ENCODE measurements at regions not wholly inside any gene's neighbourhood (a gene's known extent, or its start where the extent isn't known, plus 50 kb on each side); places are given as distances from the start of the nearest gene placed in this dataset.
A peak's percentile ranks its signal among the peaks of the same experiment; 100 is the strongest.
"Not testable (repeated sequence)": the region's sequence is repeated elsewhere in the genome, so short reads cannot be mapped to it uniquely, and the experiment has no call there.

- DNase-seq = no peak
Observed at GRCh38 chr4:79551555-79551954, 143.5 kb upstream of the GK2 start.

GRCh38 chr4:79547851-79548250 is 139.8 kb upstream of the GK2 start:
- no peak for DNase-seq

- DNase-seq = not testable (repeated sequence)
Observed at GRCh38 chr4:79545292-79545691, 137.3 kb upstream of the GK2 start.

GRCh38 chr4:79540143-79540542 is 132.1 kb upstream of the GK2 start:
- no peak for DNase-seq

- no peak for DNase-seq
Observed at GRCh38 chr4:79535516-79535915, 127.5 kb upstream of the GK2 start.

- no peak for DNase-seq
Observed at GRCh38 chr4:79528241-79528706, 120.2 kb upstream of the GK2 start.

- DNase-seq = peak in 2 of 3 donors; percentile 17 to 37
Observed at GRCh38 chr4:79526641-79527565, 118.9 kb upstream of the GK2 start.

GRCh38 chr4:79516114-79516513 is 108.1 kb upstream of the GK2 start:
- no peak for DNase-seq

GRCh38 chr4:79514621-79515329 is 106.7 kb upstream of the GK2 start:
- no peak for DNase-seq

- DNase-seq = no peak
Observed at GRCh38 chr4:79513576-79513975, 105.5 kb upstream of the GK2 start.

GRCh38 chr4:79512363-79512762 is 104.3 kb upstream of the GK2 start:
- DNase-seq = peak in 2 of 3 donors; percentile 42 to 70

- DNase-seq = no peak
Observed at GRCh38 chr4:79502081-79502480, 94.1 kb upstream of the GK2 start.

- no peak for DNase-seq
Observed at GRCh38 chr4:79498282-79498681, 90.3 kb upstream of the GK2 start.

GRCh38 chr4:79497001-79497400 is 89.0 kb upstream of the GK2 start:
- peak in 2 of 3 donors; percentile 35 to 43 for DNase-seq

GRCh38 chr4:79495447-79495846 is 87.4 kb upstream of the GK2 start:
- DNase-seq = no peak

GRCh38 chr4:79492148-79492547 is 84.1 kb upstream of the GK2 start:
- peak in 1 of 3 donors; percentile 23 for DNase-seq

- DNase-seq = no peak
Observed at GRCh38 chr4:79489506-79489905, 81.5 kb upstream of the GK2 start.

GRCh38 chr4:79476196-79476595 is 68.2 kb upstream of the GK2 start:
- DNase-seq = no peak

- no peak for DNase-seq
Observed at GRCh38 chr4:79473439-79473724, 65.4 kb upstream of the GK2 start.

- DNase-seq = no peak
Observed at GRCh38 chr4:79472693-79473438, 64.8 kb upstream of the GK2 start.

- no peak for DNase-seq
Observed at GRCh38 chr4:79472036-79472435, 64.0 kb upstream of the GK2 start.

- no peak for DNase-seq
Observed at GRCh38 chr4:79471309-79471708, 63.3 kb upstream of the GK2 start.

Measured in muscle of back (tissue), 3 donors.